COLO668 (cell line): ENCODE measurements at regions not wholly inside any gene's neighbourhood (a gene's known extent, or its start where the extent isn't known, plus 50 kb on each side); places are given as distances from the start of the nearest gene placed in this dataset.
"Not testable (repeated sequence)": the region's sequence is repeated elsewhere in the genome, so short reads cannot be mapped to it uniquely, and the experiment has no call there.

Experiments used
- DNase-seq: peaks from one replicate; lab custom pipeline; 2025; ENCODE audit not compliant: unreplicated experiment; lab: John Stamatoyannopoulos, UW

DNA sequence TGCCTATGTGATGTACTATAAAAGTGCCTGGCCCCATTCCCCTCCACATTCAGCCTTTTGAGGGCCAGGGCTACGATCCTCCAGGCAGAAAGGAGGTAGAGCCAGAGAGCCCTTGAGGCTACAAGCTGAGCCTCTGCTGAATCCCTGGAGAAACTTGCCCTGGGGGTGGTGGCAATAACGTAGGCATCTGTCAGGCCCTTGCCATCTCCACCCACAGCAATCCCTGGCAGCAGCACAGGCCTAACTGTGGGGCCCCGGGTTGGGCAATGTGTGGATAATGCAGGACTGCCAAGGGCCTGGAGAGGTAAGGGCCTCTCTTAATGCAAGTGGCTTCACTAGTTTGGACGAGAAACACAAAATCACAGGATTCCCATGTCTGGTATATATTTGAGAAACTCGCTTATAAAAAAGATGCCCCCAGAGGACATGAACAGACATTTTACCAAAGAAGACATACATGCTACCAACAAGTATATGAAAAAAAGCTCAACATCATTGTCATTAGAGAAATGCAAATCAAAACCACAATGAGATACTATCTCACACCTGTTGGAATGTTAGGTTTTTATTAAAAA, 99.0 kb downstream of the QRSL1 start:
- no peak for DNase-seq

DNA sequence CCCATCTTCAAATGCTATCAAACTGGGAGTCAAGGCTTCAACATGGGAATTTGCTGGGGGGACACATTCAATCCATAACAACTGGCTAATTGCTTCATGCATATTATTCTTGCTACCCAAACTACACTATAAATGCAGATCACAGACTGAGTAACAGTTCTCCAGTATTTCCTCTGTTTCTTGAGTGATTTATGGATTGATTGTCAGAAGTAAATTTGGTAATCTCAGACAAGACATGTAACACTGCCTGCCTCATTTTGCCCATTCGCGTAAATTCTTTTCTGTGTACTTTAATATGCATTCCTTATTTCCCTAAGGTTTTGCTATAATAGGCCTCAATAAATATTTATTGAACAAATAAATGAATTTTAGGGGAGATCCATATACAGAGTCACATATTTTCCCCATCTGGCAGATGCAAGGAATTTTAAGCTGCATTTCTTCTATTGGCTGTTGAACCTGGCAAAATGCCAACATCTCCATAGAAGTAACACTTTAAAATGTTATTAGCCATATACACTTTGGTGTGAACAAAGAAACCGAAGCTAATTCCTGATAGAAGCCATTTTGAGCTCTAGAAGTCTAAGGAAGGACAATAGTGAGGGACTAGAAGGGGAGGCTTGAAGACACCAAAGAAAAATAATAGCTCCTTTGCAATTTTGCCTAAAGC, 98.2 kb downstream of the QRSL1 start:
- no peak for DNase-seq

DNA sequence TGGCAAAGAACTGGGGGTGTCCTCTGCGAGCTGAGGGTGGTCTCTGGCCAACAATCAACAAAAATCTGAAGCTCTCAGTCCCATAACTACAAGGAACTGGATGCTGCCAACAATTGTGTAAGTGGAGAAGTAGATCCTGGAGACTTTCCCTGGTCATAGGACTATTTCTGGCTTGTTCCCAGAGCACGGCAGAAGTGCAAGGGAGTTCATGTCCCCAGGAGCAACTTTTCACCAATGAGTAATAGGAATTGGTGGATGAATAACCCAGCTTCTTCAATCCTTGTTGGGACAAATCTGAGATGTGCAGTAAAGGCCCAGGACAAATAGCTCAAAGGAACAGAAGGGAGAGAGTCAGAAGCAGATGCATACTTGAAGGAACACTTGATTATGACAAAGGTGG, 95.5 kb downstream of the QRSL1 start:
- no peak for DNase-seq

DNA sequence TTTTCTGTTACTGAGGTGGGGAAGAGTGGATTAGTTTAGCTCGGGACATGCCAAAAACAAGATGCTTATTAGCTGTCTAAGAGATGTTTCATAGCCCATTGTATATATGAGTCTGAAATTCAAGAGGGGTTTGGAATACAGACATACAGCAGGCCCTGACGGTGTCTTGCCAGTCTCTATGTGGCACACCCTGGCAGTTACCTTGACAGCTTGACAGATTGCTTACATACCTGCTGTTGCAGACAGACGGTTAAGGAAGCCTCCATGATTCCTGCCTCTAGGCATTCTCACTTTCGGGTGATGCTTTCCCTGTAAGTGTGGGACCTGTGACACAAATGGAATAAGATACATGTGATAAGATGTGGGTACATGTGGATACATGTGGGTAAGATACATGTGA, 95.0 kb downstream of the QRSL1 start:
- no peak for DNase-seq

DNA sequence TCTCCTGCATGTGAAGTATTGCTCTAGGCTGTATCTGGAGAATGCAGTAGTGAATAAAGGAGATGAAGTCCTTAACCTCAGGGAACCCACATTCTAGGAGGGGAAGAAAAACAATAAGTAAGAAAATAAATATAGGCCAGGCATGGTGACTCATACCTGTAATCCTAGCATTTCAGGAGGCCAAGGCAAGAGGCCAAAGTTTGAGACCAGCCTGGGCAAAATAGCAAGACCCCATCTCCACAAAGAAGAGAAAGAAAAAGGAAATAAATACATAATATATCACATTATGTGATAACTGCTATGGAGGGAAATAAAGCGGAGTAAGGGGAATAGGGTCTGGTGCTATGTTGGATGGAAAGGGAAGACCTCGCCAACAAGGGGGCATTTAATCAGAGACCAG, 94.0 kb downstream of the QRSL1 start:
- DNase-seq: not testable (repeated sequence)

DNA sequence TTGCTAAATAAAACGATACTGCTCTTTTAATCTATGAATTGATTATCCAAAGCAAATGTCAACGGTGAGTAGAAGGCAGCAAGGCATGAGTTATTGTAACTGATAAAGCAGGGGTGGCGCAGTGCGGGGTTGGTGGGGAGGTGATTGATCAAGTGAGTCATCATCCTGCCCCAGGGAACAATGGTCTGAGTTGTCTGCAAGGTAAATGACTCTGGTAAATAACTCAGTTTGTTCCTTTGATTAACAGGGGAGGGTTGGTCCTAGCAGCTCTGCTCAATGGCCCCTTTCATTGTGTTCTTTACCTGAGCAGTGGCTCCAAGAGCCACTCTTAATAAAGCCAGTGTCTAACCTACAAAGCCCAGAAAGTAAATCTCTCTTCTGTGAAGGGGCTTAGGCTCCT, 91.8 kb downstream of the QRSL1 start:
- peak; percentile 31 for DNase-seq
